CD8-positive, alpha-beta memory T cell (primary cell): ENCODE measurements at regions not wholly inside any gene's neighbourhood (a gene's known extent, or its start where the extent isn't known, plus 50 kb on each side); places are given as distances from the start of the nearest gene placed in this dataset.

Source experiments
- CTCF ChIA-PET: fragments of 350-600 bp; sonication (Branson Sonifier 250); formaldehyde crosslinking; loops from one replicate; lab custom pipeline; 2021; ENCODE audit warnings: antibody characterized with exemption; lab: Charles Lee
- POLR2A ChIA-PET: fragments of 350-600 bp; sonication (Branson Sonifier 250); formaldehyde crosslinking; loops from one replicate; lab custom pipeline; 2021; ENCODE audit warnings: antibody characterized with exemption; lab: Charles Lee
- DNase-seq, 5 donors: peaks; one replicate each; pipeline versions ENCODE4 v3.0.0 to v3.0.0-alpha.2; 2020 to 2022; ENCODE audit warnings: mixed read lengths in 1 of 5
- H3K27ac ChIP-seq: one replicate; pipeline ENCODE4 v1.7.0; 2013; ENCODE audit warnings: low read depth, mild to moderate bottlenecking, low read length, moderate library complexity
- H3K27me3 ChIP-seq: 2 replicates; pipeline ENCODE4 v1.7.0; 2013; ENCODE audit warnings: low read length, mild to moderate bottlenecking; ENCODE audit not compliant: insufficient read depth, poor library complexity, severe bottlenecking
- H3K36me3 ChIP-seq: 2 replicates; pipeline ENCODE4 v1.7.0; 2013; ENCODE audit warnings: mild to moderate bottlenecking, low read length, moderate library complexity; ENCODE audit not compliant: insufficient read depth
- H3K4me1 ChIP-seq: 2 replicates; pipeline ENCODE4 v1.7.0; 2013; ENCODE audit warnings: mild to moderate bottlenecking, low read length, moderate library complexity; ENCODE audit not compliant: insufficient read depth
- H3K4me3 ChIP-seq: 2 replicates; pipeline ENCODE4 v1.7.0; 2013; ENCODE audit warnings: mild to moderate bottlenecking, low read length
- H3K9me3 ChIP-seq: 2 replicates; pipeline ENCODE4 v1.7.0; 2013; ENCODE audit warnings: mild to moderate bottlenecking, low read length
- H3K27ac Mint-ChIP-seq, 8 donors: one replicate each; pipeline ENCODE4 v1.8.0; 2020 to 2021; ENCODE audit warnings: mixed read lengths in 8 of 8, mild to moderate bottlenecking in 6 of 8, inconsistent platforms in 3 of 8, moderate library complexity in 3 of 8
- H3K27me3 Mint-ChIP-seq, 2 donors: one replicate each; pipeline ENCODE4 v1.8.0; 2020 to 2021; ENCODE audit warnings: mixed read lengths in 2 of 2, mild to moderate bottlenecking in 1 of 2, moderate library complexity in 1 of 2
- H3K36me3 Mint-ChIP-seq, 3 donors: one replicate each; pipeline ENCODE4 v1.8.0; 2020 to 2021; ENCODE audit warnings: mixed read lengths in 3 of 3, inconsistent platforms in 1 of 3, mild to moderate bottlenecking in 1 of 3
- H3K4me1 Mint-ChIP-seq, 3 donors: one replicate each; pipeline ENCODE4 v1.8.0; 2020 to 2021; ENCODE audit warnings: mixed read lengths in 3 of 3, inconsistent platforms in 1 of 3, mild to moderate bottlenecking in 1 of 3
- H3K4me3 Mint-ChIP-seq, 7 donors: one replicate each; pipeline ENCODE4 v1.8.0; 2020 to 2021; ENCODE audit warnings: mixed read lengths in 7 of 7, mild to moderate bottlenecking in 6 of 7, moderate library complexity in 4 of 7, inconsistent platforms in 2 of 7
- H3K9me3 Mint-ChIP-seq, 5 donors: one replicate each; pipeline ENCODE4 v1.8.0; 2020 to 2022; ENCODE audit warnings: mixed read lengths in 5 of 5, mild to moderate bottlenecking in 3 of 5, moderate library complexity in 2 of 5, inconsistent platforms in 1 of 5

DNA sequence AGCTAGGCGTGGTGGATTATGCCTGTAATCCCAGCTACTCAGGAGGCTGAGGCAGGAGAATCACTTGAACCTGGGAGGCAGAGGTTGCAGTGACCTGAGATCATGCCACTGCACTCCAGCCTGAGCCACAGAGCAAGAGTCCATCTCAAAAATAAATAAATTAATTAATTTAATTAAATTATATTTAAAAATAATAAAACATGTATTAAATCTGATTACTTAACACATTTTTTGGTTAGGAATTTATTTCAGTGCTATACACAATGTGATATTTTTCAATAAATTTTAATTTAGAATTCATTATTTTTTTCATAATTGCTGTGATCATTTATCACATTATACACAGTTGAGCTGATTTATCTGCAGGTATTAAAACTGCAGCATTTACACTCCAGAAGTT lies 1101.5 kb upstream of the MIR17HG start:
- ChIA-PET POLR2A (no interaction called here), CTCF (no interaction called here)
- H3K36me3 ChIP-seq: no peaks in the 10 kb centered on the region
- Mint-ChIP-seq H3K4me3 (no peak overlapping the region), H3K27me3 (no peaks in the 10 kb centered on the region), H3K4me1 (no peaks in the 10 kb centered on the region), H3K36me3 (no peaks in the 10 kb centered on the region), H3K27ac (no peak overlapping the region), H3K9me3 (peaks cover 6 to 37% (median 10%) of the 10 kb centered on the region in 5 donors)
- no peaks in the 10 kb centered on the region for H3K4me1 ChIP-seq
- no peaks in the 10 kb centered on the region for H3K27me3 ChIP-seq
- no peaks in the 10 kb centered on the region for H3K9me3 ChIP-seq
- no peak overlapping the region for H3K4me3 ChIP-seq
- H3K27ac ChIP-seq: no peak overlapping the region
- no peak for DNase-seq

DNA sequence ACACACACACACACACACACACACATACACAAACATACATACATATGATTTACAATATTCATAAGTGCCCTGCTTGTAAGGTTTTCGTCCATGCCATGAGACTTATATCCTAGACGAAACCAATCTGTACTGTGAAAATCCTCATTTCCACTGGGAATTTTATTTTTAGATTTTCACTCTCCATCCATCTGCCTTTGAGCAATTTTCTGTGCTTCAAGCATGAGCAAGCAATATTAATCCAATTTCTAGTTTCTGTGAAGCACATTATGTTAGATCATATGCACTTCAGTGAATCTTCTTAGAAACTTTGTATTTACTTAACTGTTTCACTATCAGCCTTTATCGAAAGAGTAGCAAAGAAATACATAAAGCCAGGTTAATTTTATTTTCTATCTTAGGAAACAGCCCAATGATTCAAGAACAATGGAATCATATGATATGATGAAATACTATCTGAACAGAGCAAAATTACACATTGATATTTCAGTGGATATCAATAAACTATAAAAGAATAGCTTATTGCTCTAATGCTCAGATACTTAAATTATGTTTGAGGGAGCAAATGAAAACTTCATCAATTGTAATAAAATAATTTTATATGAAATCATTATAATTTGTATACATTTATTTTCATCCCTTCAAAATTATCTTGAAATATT lies 1100.7 kb upstream of the MIR17HG start:
- Mint-ChIP-seq H3K9me3 (peaks cover 6 to 40% (median 12%) of the 10 kb centered on the region in 5 donors), H3K27me3 (no peaks in the 10 kb centered on the region), H3K4me3 (no peak overlapping the region), H3K27ac (no peak overlapping the region), H3K4me1 (no peaks in the 10 kb centered on the region), H3K36me3 (no peaks in the 10 kb centered on the region)
- POLR2A ChIA-PET: no interaction called here
- CTCF ChIA-PET: no interaction called here
- DNase-seq: no peak
- H3K27me3 ChIP-seq: no peaks in the 10 kb centered on the region
- H3K9me3 ChIP-seq: no peaks in the 10 kb centered on the region
- no peaks in the 10 kb centered on the region for H3K4me1 ChIP-seq
- H3K36me3 ChIP-seq: no peaks in the 10 kb centered on the region
- H3K4me3 ChIP-seq: no peak overlapping the region
- no peak overlapping the region for H3K27ac ChIP-seq

DNA sequence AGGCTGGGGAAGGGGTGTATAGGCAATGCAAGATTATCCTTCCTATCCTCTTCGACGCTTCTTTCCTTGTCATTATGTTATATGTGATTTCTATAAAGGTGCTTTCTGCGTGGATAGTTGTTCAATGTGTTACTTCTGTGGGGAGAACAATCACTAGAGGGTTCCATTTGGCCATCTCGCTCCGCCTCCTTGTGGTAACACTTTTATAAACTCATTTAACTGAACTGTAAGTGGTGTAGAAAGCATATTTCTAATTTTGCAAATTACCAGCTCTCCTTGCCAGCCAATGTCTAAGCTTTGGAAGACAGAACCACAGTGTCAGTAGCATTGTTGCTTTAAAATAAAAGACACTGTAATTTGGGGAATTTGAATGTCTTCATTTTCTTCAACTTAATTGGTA lies 1093.7 kb upstream of the MIR17HG start:
- H3K36me3 ChIP-seq: no peaks in the 10 kb centered on the region
- Mint-ChIP-seq H3K36me3 (no peaks in the 10 kb centered on the region), H3K9me3 (peaks cover 9 to 50% (median 21%) of the 10 kb centered on the region in 5 donors), H3K27me3 (no peaks in the 10 kb centered on the region), H3K27ac (no peak overlapping the region), H3K4me1 (no peaks in the 10 kb centered on the region), H3K4me3 (no peak overlapping the region)
- H3K27ac ChIP-seq: no peak overlapping the region
- CTCF ChIA-PET: no interaction called here
- POLR2A ChIA-PET: no interaction called here
- no peak for DNase-seq
- no peaks in the 10 kb centered on the region for H3K4me1 ChIP-seq
- no peaks in the 10 kb centered on the region for H3K9me3 ChIP-seq
- H3K4me3 ChIP-seq: no peak overlapping the region
- H3K27me3 ChIP-seq: no peaks in the 10 kb centered on the region

DNA sequence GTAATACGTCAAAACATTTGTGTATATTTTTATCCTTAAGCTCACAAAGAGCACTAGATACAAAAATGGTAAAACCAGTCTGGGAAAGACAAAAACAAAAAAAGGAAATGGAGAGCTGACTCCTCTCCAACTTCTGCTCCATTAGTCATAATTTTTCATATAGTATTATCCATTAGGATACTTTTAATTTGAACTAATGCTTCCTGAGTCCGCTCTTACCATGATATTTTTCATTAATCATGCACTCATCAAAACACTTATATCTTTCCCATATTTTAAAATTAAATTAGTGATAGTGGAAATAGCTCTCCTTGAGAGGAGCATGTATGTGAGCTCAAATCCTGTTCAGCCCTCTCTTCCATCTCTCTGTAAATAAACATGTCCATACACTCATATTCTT lies 1093.0 kb upstream of the MIR17HG start:
- POLR2A ChIA-PET: no interaction called here
- H3K4me1 ChIP-seq: no peaks in the 10 kb centered on the region
- H3K36me3 ChIP-seq: no peaks in the 10 kb centered on the region
- H3K27ac Mint-ChIP-seq: no peak overlapping the region
- no peak overlapping the region for H3K27ac ChIP-seq
- H3K36me3 Mint-ChIP-seq: no peaks in the 10 kb centered on the region
- H3K4me3 Mint-ChIP-seq: no peak overlapping the region
- H3K27me3 Mint-ChIP-seq: no peaks in the 10 kb centered on the region
- H3K9me3 Mint-ChIP-seq: peaks cover 9 to 47% (median 21%) of the 10 kb centered on the region in 5 donors
- H3K4me3 ChIP-seq: no peak overlapping the region
- no peaks in the 10 kb centered on the region for H3K9me3 ChIP-seq
- CTCF ChIA-PET: no interaction called here
- no peak for DNase-seq
- H3K4me1 Mint-ChIP-seq: no peaks in the 10 kb centered on the region
- H3K27me3 ChIP-seq: no peaks in the 10 kb centered on the region

DNA sequence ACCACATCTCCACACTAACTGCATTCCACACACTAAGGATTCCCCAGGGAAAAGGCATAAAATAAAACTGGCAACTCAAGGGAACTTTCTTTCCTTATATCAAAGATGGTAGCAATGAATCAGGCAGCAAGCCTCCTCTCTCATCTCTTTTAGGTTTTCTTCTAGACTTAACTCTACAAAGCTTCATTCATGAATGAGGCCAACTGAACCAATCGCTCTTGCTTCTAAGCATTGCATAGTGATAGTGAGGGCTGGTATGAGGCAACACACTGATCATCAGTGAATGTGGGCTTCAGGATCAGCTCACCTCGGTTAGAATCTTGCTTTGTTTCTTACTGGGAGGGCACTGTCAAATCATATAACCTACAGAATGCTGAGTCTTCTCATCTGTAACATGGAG lies 1090.7 kb upstream of the MIR17HG start:
- H3K4me3 ChIP-seq: no peak overlapping the region
- no peak overlapping the region for H3K27ac ChIP-seq
- Mint-ChIP-seq H3K27me3 (peaks cover 0 to 2% of the 10 kb centered on the region in 2 donors), H3K9me3 (peaks cover 5 to 41% (median 22%) of the 10 kb centered on the region in 5 donors), H3K4me3 (no peak overlapping the region), H3K4me1 (no peaks in the 10 kb centered on the region), H3K27ac (no peak overlapping the region), H3K36me3 (no peaks in the 10 kb centered on the region)
- ChIA-PET CTCF (no interaction called here), POLR2A (no interaction called here)
- no peaks in the 10 kb centered on the region for H3K4me1 ChIP-seq
- no peak for DNase-seq
- H3K27me3 ChIP-seq: no peaks in the 10 kb centered on the region
- no peaks in the 10 kb centered on the region for H3K36me3 ChIP-seq
- no peaks in the 10 kb centered on the region for H3K9me3 ChIP-seq

DNA sequence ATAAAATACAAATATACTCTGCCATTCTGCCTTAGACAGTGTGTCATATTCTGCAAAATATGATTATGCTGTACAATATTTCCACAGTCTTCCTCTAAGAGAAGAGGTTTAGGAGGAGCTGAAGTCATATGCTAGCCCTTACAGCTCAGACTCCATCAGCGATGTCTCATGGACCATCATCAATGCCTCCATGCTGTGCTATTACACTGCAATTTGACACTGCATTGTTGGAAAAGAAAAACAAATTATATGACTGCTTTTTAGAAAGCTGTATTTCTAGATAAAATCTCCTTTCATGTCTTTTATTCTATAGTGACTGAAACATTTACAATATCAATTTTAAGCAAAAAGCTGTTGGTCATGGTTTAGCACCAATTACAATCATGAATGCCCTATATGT lies 1089.4 kb upstream of the MIR17HG start:
- DNase-seq: no peak
- H3K27me3 ChIP-seq: no peaks in the 10 kb centered on the region
- Mint-ChIP-seq H3K4me1 (no peaks in the 10 kb centered on the region), H3K4me3 (no peak overlapping the region), H3K36me3 (no peaks in the 10 kb centered on the region), H3K9me3 (peaks cover 0 to 41% (median 13%) of the 10 kb centered on the region in 5 donors), H3K27ac (no peak overlapping the region), H3K27me3 (peaks cover 0 to 2% of the 10 kb centered on the region in 2 donors)
- H3K9me3 ChIP-seq: no peaks in the 10 kb centered on the region
- H3K27ac ChIP-seq: no peak overlapping the region
- ChIA-PET CTCF (no interaction called here), POLR2A (no interaction called here)
- H3K4me1 ChIP-seq: no peaks in the 10 kb centered on the region
- H3K36me3 ChIP-seq: no peaks in the 10 kb centered on the region
- H3K4me3 ChIP-seq: no peak overlapping the region

DNA sequence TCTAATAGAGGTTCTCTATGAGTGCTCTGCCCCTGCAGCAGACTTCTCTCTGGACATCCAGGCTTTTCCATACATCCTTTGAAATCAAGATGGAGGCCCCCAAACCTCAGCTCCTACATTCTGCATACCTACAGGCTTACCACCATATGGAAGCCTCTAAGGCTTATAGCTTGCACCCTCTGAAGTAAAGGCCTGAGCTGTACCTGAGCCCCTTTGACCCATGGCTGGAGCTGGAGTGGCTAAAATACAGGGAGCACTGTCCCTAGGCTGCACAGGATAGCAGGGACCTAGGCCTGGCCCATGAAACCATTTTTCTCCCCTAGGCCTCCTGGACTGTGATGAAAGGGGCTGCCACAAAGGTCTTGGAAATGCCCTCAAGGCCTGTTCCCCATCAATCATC lies 1086.1 kb upstream of the MIR17HG start:
- H3K4me1 ChIP-seq: no peaks in the 10 kb centered on the region
- CTCF ChIA-PET: no interaction called here
- H3K27ac ChIP-seq: no peak overlapping the region
- Mint-ChIP-seq H3K9me3 (peaks cover 0 to 17% (median 9%) of the 10 kb centered on the region in 5 donors), H3K27ac (no peak overlapping the region), H3K36me3 (no peaks in the 10 kb centered on the region), H3K27me3 (peaks cover 0 to 2% of the 10 kb centered on the region in 2 donors), H3K4me3 (no peak overlapping the region), H3K4me1 (no peaks in the 10 kb centered on the region)
- no peaks in the 10 kb centered on the region for H3K9me3 ChIP-seq
- H3K27me3 ChIP-seq: no peaks in the 10 kb centered on the region
- H3K4me3 ChIP-seq: no peak overlapping the region
- no peak for DNase-seq
- POLR2A ChIA-PET: no interaction called here
- no peaks in the 10 kb centered on the region for H3K36me3 ChIP-seq

DNA sequence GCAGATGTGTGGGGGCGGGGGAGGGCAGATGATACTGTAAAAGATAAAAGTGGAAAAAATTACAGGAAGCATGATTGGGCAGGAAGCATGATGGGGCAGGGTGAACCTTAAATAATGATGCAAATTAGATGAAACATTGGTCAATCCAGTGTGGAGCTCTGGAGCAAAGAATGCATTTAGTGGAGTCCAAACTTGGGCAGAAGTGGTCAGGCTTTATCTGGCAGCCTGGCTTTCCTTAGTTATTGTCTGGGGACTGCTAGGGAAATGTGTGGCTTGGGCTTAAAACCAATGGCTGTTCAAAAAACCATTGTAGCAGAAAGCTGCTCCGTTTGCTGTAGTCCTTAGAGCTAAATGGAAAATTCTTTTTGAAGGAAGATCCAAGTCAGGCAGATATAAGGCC lies 1077.3 kb upstream of the MIR17HG start:
- POLR2A ChIA-PET: no interaction called here
- no peaks in the 10 kb centered on the region for H3K27me3 ChIP-seq

More for the DNA sequence above, 1077.3 kb upstream of the MIR17HG start:
- DNase-seq: no peak
- peaks cover 7 to 27% (median 12%) of the 10 kb centered on the region in 5 donors for H3K9me3 Mint-ChIP-seq
- Histone ChIP-seq H3K4me1 (no peaks in the 10 kb centered on the region), H3K4me3 (no peak overlapping the region), H3K27ac (no peak overlapping the region), H3K36me3 (no peaks in the 10 kb centered on the region), H3K9me3 (no peaks in the 10 kb centered on the region)
- H3K27me3 Mint-ChIP-seq: no peaks in the 10 kb centered on the region
- no peak overlapping the region for H3K27ac Mint-ChIP-seq
- H3K36me3 Mint-ChIP-seq: no peaks in the 10 kb centered on the region
- H3K4me3 Mint-ChIP-seq: no peak overlapping the region
- CTCF ChIA-PET: no interaction called here
- H3K4me1 Mint-ChIP-seq: no peaks in the 10 kb centered on the region
